ENCODE measurements at regions not wholly inside any gene's neighbourhood (a gene's known extent, or its start where the extent isn't known, plus 50 kb on each side); places are given as distances from the start of the nearest gene placed in this dataset.

- DNase-seq (ENCODE audit: low read depth in 4 of 6, low spot score in 6 of 6) = no peak
- H3K4me1 ChIP-seq (ENCODE audit: control insufficient read depth, insufficient read depth, low read length) = no peaks in the 10 kb centered on the region
- H3K9me3 ChIP-seq (ENCODE audit: control insufficient read depth, insufficient read depth, low read length) = no peaks in the 10 kb centered on the region
- no CpG with 5 or more reads among the region's 6 CpGs for WGBS (ENCODE audit: insufficient coverage)
- no peaks in the 10 kb centered on the region for H3K27me3 ChIP-seq (ENCODE audit: control insufficient read depth, insufficient read depth, low read length)
- no peak overlapping the region for H3K4me3 ChIP-seq (ENCODE audit: low read depth, low read length)
- no peaks in the 10 kb centered on the region for H3K36me3 ChIP-seq (ENCODE audit: control insufficient read depth, insufficient read depth, low read length)
- no peak overlapping the region for H3K27ac ChIP-seq (ENCODE audit: low read depth, low read length)
Measured at GRCh38 chr21:20329636-20330035, 668.6 kb upstream of the NCAM2 start.

GRCh38 chr21:20330652-20331051, 667.6 kb upstream of the NCAM2 start:
- no peak overlapping the region for H3K4me3 ChIP-seq (ENCODE audit: low read depth, low read length)
- no CpG with 5 or more reads among the region's 3 CpGs for WGBS (ENCODE audit: insufficient coverage)
- H3K36me3 ChIP-seq (ENCODE audit: control insufficient read depth, insufficient read depth, low read length) = no peaks in the 10 kb centered on the region
- DNase-seq (ENCODE audit: low read depth in 4 of 6, low spot score in 6 of 6) = no peak
- no peaks in the 10 kb centered on the region for H3K27me3 ChIP-seq (ENCODE audit: control insufficient read depth, insufficient read depth, low read length)
- no peaks in the 10 kb centered on the region for H3K4me1 ChIP-seq (ENCODE audit: control insufficient read depth, insufficient read depth, low read length)
- no peaks in the 10 kb centered on the region for H3K9me3 ChIP-seq (ENCODE audit: control insufficient read depth, insufficient read depth, low read length)
- H3K27ac ChIP-seq (ENCODE audit: low read depth, low read length) = no peak overlapping the region

- Histone ChIP-seq H3K27ac (ENCODE audit: low read depth, low read length) (no peak overlapping the region), H3K9me3 (ENCODE audit: control insufficient read depth, insufficient read depth, low read length) (no peaks in the 10 kb centered on the region), H3K27me3 (ENCODE audit: control insufficient read depth, insufficient read depth, low read length) (no peaks in the 10 kb centered on the region), H3K4me3 (ENCODE audit: low read depth, low read length) (no peak overlapping the region), H3K36me3 (ENCODE audit: control insufficient read depth, insufficient read depth, low read length) (no peaks in the 10 kb centered on the region), H3K4me1 (ENCODE audit: control insufficient read depth, insufficient read depth, low read length) (no peaks in the 10 kb centered on the region)
- DNase-seq (ENCODE audit: low read depth in 4 of 6, low spot score in 6 of 6) = no peak
- no CpG with 5 or more reads among the region's 2 CpGs for WGBS (ENCODE audit: insufficient coverage)
Measured at GRCh38 chr21:20334585-20334984, 663.6 kb upstream of the NCAM2 start.

GRCh38 chr21:20341431-20341830, 656.8 kb upstream of the NCAM2 start:
- H3K4me3 ChIP-seq (ENCODE audit: low read depth, low read length) = no peak overlapping the region
- H3K27me3 ChIP-seq (ENCODE audit: control insufficient read depth, insufficient read depth, low read length) = no peaks in the 10 kb centered on the region
- H3K4me1 ChIP-seq (ENCODE audit: control insufficient read depth, insufficient read depth, low read length) = no peaks in the 10 kb centered on the region
- H3K36me3 ChIP-seq (ENCODE audit: control insufficient read depth, insufficient read depth, low read length) = no peaks in the 10 kb centered on the region
- H3K27ac ChIP-seq (ENCODE audit: low read depth, low read length) = no peak overlapping the region
- peak in 2 of 6 donors; percentile 4 to 8 for DNase-seq (ENCODE audit: low read depth in 4 of 6, low spot score in 6 of 6)
- WGBS (ENCODE audit: insufficient coverage) = 58% methylated on average over 3 of the region's 4 CpGs
- no peaks in the 10 kb centered on the region for H3K9me3 ChIP-seq (ENCODE audit: control insufficient read depth, insufficient read depth, low read length)

GRCh38 chr21:20343186-20343585, 655.0 kb upstream of the NCAM2 start:
- Histone ChIP-seq H3K9me3 (ENCODE audit: control insufficient read depth, insufficient read depth, low read length) (no peaks in the 10 kb centered on the region), H3K4me1 (ENCODE audit: control insufficient read depth, insufficient read depth, low read length) (no peaks in the 10 kb centered on the region), H3K27ac (ENCODE audit: low read depth, low read length) (no peak overlapping the region), H3K27me3 (ENCODE audit: control insufficient read depth, insufficient read depth, low read length) (no peaks in the 10 kb centered on the region), H3K4me3 (ENCODE audit: low read depth, low read length) (no peak overlapping the region), H3K36me3 (ENCODE audit: control insufficient read depth, insufficient read depth, low read length) (no peaks in the 10 kb centered on the region)
- no peak for DNase-seq (ENCODE audit: low read depth in 4 of 6, low spot score in 6 of 6)
- WGBS (ENCODE audit: insufficient coverage) = 100% methylated on average over 2 of the region's 5 CpGs

GRCh38 chr21:20351138-20351537, 647.1 kb upstream of the NCAM2 start:
- Histone ChIP-seq H3K36me3 (ENCODE audit: control insufficient read depth, insufficient read depth, low read length) (no peaks in the 10 kb centered on the region), H3K27me3 (ENCODE audit: control insufficient read depth, insufficient read depth, low read length) (no peaks in the 10 kb centered on the region)
- WGBS (ENCODE audit: insufficient coverage) = no CpG with 5 or more reads among the region's 4 CpGs

GRCh38 chr21:20353351-20353750, 644.9 kb upstream of the NCAM2 start:
- Histone ChIP-seq H3K4me1 (ENCODE audit: control insufficient read depth, insufficient read depth, low read length) (no peaks in the 10 kb centered on the region), H3K36me3 (ENCODE audit: control insufficient read depth, insufficient read depth, low read length) (no peaks in the 10 kb centered on the region), H3K9me3 (ENCODE audit: control insufficient read depth, insufficient read depth, low read length) (no peaks in the 10 kb centered on the region), H3K27me3 (ENCODE audit: control insufficient read depth, insufficient read depth, low read length) (no peaks in the 10 kb centered on the region), H3K4me3 (ENCODE audit: low read depth, low read length) (no peak overlapping the region), H3K27ac (ENCODE audit: low read depth, low read length) (no peak overlapping the region)
- DNase-seq (ENCODE audit: low read depth in 4 of 6, low spot score in 6 of 6) = no peak
- no CpG with 5 or more reads among the region's 2 CpGs for WGBS (ENCODE audit: insufficient coverage)

More at GRCh38 chr21:20351138-20351537, 647.1 kb upstream of the NCAM2 start:
- Histone ChIP-seq H3K4me3 (ENCODE audit: low read depth, low read length) (no peak overlapping the region), H3K27ac (ENCODE audit: low read depth, low read length) (no peak overlapping the region), H3K9me3 (ENCODE audit: control insufficient read depth, insufficient read depth, low read length) (no peaks in the 10 kb centered on the region), H3K4me1 (ENCODE audit: control insufficient read depth, insufficient read depth, low read length) (no peaks in the 10 kb centered on the region)
- no peak for DNase-seq (ENCODE audit: low read depth in 4 of 6, low spot score in 6 of 6)

GRCh38 chr21:20373031-20373430, 625.2 kb upstream of the NCAM2 start:
- no peaks in the 10 kb centered on the region for H3K36me3 ChIP-seq (ENCODE audit: control insufficient read depth, insufficient read depth, low read length)
- no CpG with 5 or more reads among the region's 4 CpGs for WGBS (ENCODE audit: insufficient coverage)
- H3K4me1 ChIP-seq (ENCODE audit: control insufficient read depth, insufficient read depth, low read length) = no peaks in the 10 kb centered on the region
- H3K27ac ChIP-seq (ENCODE audit: low read depth, low read length) = no peak overlapping the region
- H3K9me3 ChIP-seq (ENCODE audit: control insufficient read depth, insufficient read depth, low read length) = no peaks in the 10 kb centered on the region
- H3K27me3 ChIP-seq (ENCODE audit: control insufficient read depth, insufficient read depth, low read length) = no peaks in the 10 kb centered on the region
- no peak overlapping the region for H3K4me3 ChIP-seq (ENCODE audit: low read depth, low read length)
- DNase-seq (ENCODE audit: low read depth in 4 of 6, low spot score in 6 of 6) = no peak

GRCh38 chr21:20377250-20377649, 621.0 kb upstream of the NCAM2 start:
- no peaks in the 10 kb centered on the region for H3K27me3 ChIP-seq (ENCODE audit: control insufficient read depth, insufficient read depth, low read length)
- no peaks in the 10 kb centered on the region for H3K9me3 ChIP-seq (ENCODE audit: control insufficient read depth, insufficient read depth, low read length)
- no peak overlapping the region for H3K4me3 ChIP-seq (ENCODE audit: low read depth, low read length)
- H3K36me3 ChIP-seq (ENCODE audit: control insufficient read depth, insufficient read depth, low read length) = no peaks in the 10 kb centered on the region
- DNase-seq (ENCODE audit: low read depth in 4 of 6, low spot score in 6 of 6) = no peak
- H3K27ac ChIP-seq (ENCODE audit: low read depth, low read length) = no peak overlapping the region
- no peaks in the 10 kb centered on the region for H3K4me1 ChIP-seq (ENCODE audit: control insufficient read depth, insufficient read depth, low read length)
- WGBS (ENCODE audit: insufficient coverage) = no CpG with 5 or more reads among the region's 1 CpG

GRCh38 chr21:20388400-20388799, 609.8 kb upstream of the NCAM2 start:
- WGBS (ENCODE audit: insufficient coverage) = 91% methylated on average over 6 of the region's 6 CpGs
- no peaks in the 10 kb centered on the region for H3K36me3 ChIP-seq (ENCODE audit: control insufficient read depth, insufficient read depth, low read length)
- no peaks in the 10 kb centered on the region for H3K4me1 ChIP-seq (ENCODE audit: control insufficient read depth, insufficient read depth, low read length)
- H3K27ac ChIP-seq (ENCODE audit: low read depth, low read length) = no peak overlapping the region
- H3K9me3 ChIP-seq (ENCODE audit: control insufficient read depth, insufficient read depth, low read length) = no peaks in the 10 kb centered on the region
- no peak for DNase-seq (ENCODE audit: low read depth in 4 of 6, low spot score in 6 of 6)
- H3K27me3 ChIP-seq (ENCODE audit: control insufficient read depth, insufficient read depth, low read length) = no peaks in the 10 kb centered on the region
- H3K4me3 ChIP-seq (ENCODE audit: low read depth, low read length) = no peak overlapping the region

All from spinal cord (tissue), 9 donors.